ENCODE measurements at regions not wholly inside any gene's neighbourhood (a gene's known extent, or its start where the extent isn't known, plus 50 kb on each side); places are given as distances from the start of the nearest gene placed in this dataset.

DNA sequence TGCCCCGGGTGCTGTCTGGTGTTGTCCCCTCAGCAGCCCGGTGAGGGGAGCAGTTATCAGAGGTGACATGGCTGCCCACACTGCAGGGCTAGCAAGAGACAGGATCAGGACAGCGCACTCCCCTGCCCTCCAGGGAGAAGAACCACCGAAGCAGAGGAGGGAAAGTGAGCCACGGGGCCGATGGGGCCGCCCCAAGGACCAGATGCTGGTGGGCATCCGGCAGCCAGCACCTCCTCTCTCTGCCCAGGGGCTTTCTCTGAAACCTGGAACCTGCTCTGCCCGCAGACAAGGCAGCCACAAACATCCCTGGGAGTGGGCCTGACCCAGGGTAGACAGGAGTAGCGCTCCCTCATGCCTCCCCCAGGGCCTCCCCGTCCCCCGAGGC, 163.0 kb upstream of the CST7 start:
- TF ChIP-seq, protein P1, sequence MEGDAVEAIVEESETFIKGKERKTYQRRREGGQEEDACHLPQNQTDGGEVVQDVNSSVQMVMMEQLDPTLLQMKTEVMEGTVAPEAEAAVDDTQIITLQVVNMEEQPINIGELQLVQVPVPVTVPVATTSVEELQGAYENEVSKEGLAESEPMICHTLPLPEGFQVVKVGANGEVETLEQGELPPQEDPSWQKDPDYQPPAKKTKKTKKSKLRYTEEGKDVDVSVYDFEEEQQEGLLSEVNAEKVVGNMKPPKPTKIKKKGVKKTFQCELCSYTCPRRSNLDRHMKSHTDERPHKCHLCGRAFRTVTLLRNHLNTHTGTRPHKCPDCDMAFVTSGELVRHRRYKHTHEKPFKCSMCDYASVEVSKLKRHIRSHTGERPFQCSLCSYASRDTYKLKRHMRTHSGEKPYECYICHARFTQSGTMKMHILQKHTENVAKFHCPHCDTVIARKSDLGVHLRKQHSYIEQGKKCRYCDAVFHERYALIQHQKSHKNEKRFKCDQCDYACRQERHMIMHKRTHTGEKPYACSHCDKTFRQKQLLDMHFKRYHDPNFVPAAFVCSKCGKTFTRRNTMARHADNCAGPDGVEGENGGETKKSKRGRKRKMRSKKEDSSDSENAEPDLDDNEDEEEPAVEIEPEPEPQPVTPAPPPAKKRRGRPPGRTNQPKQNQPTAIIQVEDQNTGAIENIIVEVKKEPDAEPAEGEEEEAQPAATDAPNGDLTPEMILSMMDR (IDR thresholded peaks at IDR 0.05) = no peak
- H3K4me3 ChIP-seq = no peak overlapping the region
- no peak for DNase-seq (ENCODE audit: low spot score)
- H3K4me1 ChIP-seq = no peaks in the 10 kb centered on the region
- H3K27ac ChIP-seq = no peak overlapping the region
- H3K9me3 ChIP-seq = no peaks in the 10 kb centered on the region
- no peaks in the 10 kb centered on the region for H3K27me3 ChIP-seq
- H3K36me3 ChIP-seq = no peaks in the 10 kb centered on the region

DNA sequence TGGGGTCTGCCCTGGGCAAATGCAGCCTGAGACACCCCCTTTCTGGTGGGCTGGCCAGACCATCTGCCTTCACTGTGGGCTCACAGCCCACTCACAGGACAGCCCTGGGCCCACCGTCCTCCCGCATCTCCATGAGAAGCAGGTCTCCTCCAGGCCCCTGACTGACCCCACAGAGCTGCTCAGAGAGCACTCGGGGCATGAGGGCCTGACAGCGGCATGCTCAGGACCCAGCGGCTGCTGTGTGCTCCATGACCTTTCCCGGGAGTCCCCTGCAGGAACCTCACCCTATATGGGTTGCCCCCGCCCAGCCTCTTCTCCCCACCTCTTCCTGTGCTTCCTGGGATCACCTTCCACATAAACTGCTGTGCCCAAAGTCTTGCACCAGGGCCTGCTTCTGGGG, 162.4 kb upstream of the CST7 start:
- H3K4me1 ChIP-seq = no peaks in the 10 kb centered on the region
- no peaks in the 10 kb centered on the region for H3K9me3 ChIP-seq
- TF ChIP-seq, protein P1 (IDR thresholded peaks at IDR 0.05) = no peak
- H3K27me3 ChIP-seq = no peaks in the 10 kb centered on the region
- no peak overlapping the region for H3K4me3 ChIP-seq
- no peaks in the 10 kb centered on the region for H3K36me3 ChIP-seq
- H3K27ac ChIP-seq = no peak overlapping the region
- no peak for DNase-seq (ENCODE audit: low spot score)

DNA sequence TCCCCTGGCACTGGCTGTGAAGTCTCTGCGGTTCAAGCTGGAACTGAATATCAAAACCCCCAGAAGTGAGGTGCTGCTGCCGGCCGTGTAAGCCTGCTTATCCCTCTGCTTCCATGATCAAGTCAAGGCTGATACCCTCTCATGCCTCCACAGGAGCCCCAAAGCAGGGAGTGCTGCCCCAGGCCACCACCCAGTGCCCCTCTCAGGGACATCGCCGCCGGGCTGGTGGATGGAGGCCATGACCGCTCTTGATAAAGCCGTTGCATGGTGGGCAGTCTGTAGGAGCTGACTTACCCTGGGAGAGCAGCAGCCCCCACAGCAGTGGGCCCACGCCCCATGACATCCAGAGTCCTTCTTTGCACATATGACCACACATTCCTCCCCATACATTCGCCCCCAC, 162.0 kb upstream of the CST7 start:
- no peaks in the 10 kb centered on the region for H3K4me1 ChIP-seq
- TF ChIP-seq, protein P1 (IDR thresholded peaks at IDR 0.05) = no peak
- no peak overlapping the region for H3K27ac ChIP-seq
- no peaks in the 10 kb centered on the region for H3K9me3 ChIP-seq
- no peak for DNase-seq (ENCODE audit: low spot score)
- H3K36me3 ChIP-seq = no peaks in the 10 kb centered on the region
- H3K27me3 ChIP-seq = no peaks in the 10 kb centered on the region
- H3K4me3 ChIP-seq = no peak overlapping the region

DNA sequence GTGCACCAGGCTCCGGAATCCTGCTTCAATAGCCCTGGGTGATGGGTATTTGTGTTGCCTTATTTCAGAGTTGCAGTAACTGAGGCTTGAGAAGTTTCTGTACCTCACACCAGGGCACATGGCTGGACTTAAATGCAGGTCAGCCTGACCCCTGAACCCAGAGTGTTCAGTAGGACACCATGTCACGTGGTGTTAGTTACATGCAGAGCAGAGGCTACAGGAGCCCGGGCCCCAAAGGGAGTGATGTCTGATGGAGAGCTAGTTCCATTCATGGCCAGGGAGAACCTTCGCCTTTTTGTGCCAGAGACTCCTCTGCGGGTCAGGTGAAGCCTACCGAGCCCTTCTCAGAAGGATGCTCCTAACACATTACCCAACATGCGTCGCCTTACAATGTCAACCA, 161.4 kb upstream of the CST7 start:
- Histone ChIP-seq H3K4me3 (no peak overlapping the region), H3K36me3 (no peaks in the 10 kb centered on the region), H3K9me3 (no peaks in the 10 kb centered on the region), H3K27me3 (no peaks in the 10 kb centered on the region), H3K27ac (no peak overlapping the region), H3K4me1 (no peaks in the 10 kb centered on the region)
- TF ChIP-seq, protein P1 (IDR thresholded peaks at IDR 0.05) = no peak
- no peak for DNase-seq (ENCODE audit: low spot score)

DNA sequence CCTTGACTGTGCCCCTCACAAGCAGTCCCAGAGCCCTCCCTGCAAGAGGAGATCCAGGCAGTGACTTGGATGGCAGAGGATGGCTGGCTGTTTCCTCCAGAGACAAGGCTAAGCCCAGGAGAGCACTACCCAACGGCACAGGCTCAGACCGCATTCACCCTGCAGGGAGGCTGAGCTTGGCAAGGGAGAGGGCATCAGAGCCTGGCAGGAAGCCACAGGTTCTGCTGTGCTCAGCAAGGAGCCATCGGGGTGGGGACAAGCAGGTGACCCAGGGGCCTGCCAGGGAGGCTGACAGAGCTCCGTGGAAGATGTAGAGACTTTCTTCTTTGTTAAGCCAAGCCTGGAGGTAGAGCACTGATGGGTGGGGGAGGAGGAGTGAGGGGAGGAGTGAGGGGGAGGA, 159.2 kb upstream of the CST7 start:
- Histone ChIP-seq H3K9me3 (no peaks in the 10 kb centered on the region), H3K36me3 (no peaks in the 10 kb centered on the region), H3K27ac (no peak overlapping the region), H3K4me1 (no peaks in the 10 kb centered on the region), H3K4me3 (no peak overlapping the region), H3K27me3 (no peaks in the 10 kb centered on the region)
- TF ChIP-seq, protein P1 (IDR thresholded peaks at IDR 0.05) = no peak
- no peak for DNase-seq (ENCODE audit: low spot score)

DNA sequence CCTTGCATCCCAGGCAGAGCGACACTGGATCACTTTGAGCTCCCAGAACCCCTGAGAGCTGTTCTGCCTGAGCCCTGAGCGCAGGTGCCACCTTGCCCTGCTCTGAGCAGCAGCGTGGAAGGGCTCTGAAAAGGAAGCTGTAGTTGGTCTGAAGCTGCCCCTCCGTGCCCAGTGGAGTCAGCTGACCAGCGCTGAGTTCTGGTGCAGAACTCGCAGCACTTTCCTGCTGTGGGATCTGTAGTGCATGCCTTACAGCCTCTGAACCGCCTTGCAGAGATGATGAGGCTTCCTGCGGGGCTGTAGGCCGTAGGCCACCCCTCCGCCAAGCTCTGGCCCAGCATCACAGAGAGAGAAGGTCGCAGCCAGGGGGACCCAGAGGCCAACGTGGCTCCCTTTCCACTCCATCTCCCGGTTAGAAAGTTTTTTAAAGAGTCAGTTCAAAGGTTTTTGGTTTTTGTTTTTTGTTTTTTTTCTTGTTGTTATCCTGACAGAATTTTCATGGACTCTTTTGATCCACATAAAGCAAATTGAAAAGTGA, 158.3 kb upstream of the CST7 start:
- no peaks in the 10 kb centered on the region for H3K27me3 ChIP-seq
- H3K9me3 ChIP-seq = no peaks in the 10 kb centered on the region
- no peak for DNase-seq (ENCODE audit: low spot score)
- no peak overlapping the region for H3K4me3 ChIP-seq
- no peaks in the 10 kb centered on the region for H3K4me1 ChIP-seq
- TF ChIP-seq, protein P1 (IDR thresholded peaks at IDR 0.05) = no peak
- H3K36me3 ChIP-seq = no peaks in the 10 kb centered on the region
- no peak overlapping the region for H3K27ac ChIP-seq

Data from right atrium auricular region (tissue), 2 donors.